Sigmoid colon (tissue), 6 donors: ENCODE measurements at regions not wholly inside any gene's neighbourhood (a gene's known extent, or its start where the extent isn't known, plus 50 kb on each side); places are given as distances from the start of the nearest gene placed in this dataset.

Experiments used
- DNase-seq: peaks from one replicate; pipeline ENCODE4 v3.0.0-alpha.2; 2019
- H3K27ac ChIP-seq, 4 donors: fragments of 200-600 bp; sonication (generic); one replicate each; pipeline ENCODE4 v1.5.1; 2016 to 2019; ENCODE audit warnings: mild to moderate bottlenecking in 1 of 4
- H3K27me3 ChIP-seq, 3 donors: fragments of 200-600 bp; sonication (generic); one replicate each; pipeline ENCODE4 v1.5.1; 2019; ENCODE audit warnings: mild to moderate bottlenecking in 1 of 3
- H3K36me3 ChIP-seq, 4 donors: fragments of 200-600 bp; sonication (generic); one replicate each; pipeline ENCODE4 v1.5.1; 2016 to 2019
- H3K4me1 ChIP-seq, 4 donors: fragments of 200-600 bp; sonication (generic); one replicate each; pipeline ENCODE4 v1.5.1; 2017 to 2019
- H3K4me3 ChIP-seq, 4 donors: fragments of 200-600 bp; sonication (generic); one replicate each; pipeline ENCODE4 v1.5.1; 2017 to 2019; ENCODE audit warnings: mild to moderate bottlenecking in 2 of 4, moderate library complexity in 1 of 4
- H3K9me3 ChIP-seq, 4 donors: fragments of 200-600 bp in 3 of 4; sonication (generic) in 3 of 4; one replicate each; pipeline versions ENCODE4 v1.5.1 to v1.6.1; 2013 to 2019
- CTCF ChIP-seq, 4 experiments: fragments of 450-650 bp in 3 of 4; fragments of 200-600 bp in 1 of 4; IDR thresholded peaks; one replicate each; pipeline ENCODE4 v1.5.1; 2016 to 2019; ENCODE audit warnings: antibody characterized with exemption in 4 of 4, mild to moderate bottlenecking in 3 of 4, moderate library complexity in 2 of 4
- EP300 ChIP-seq, 4 donors: sonication (generic); formaldehyde crosslinking; IDR thresholded peaks; one replicate each; pipeline ENCODE4 v1.6.1; 2017; ENCODE audit warnings: antibody characterized with exemption in 4 of 4
- POLR2A ChIP-seq, 2 donors: fragments of 450-650 bp; IDR thresholded peaks; one replicate each; pipeline ENCODE4 v1.6.1; 2016; ENCODE audit warnings: antibody characterized with exemption in 2 of 2, mild to moderate bottlenecking in 2 of 2, moderate library complexity in 2 of 2
- POLR2AphosphoS5 ChIP-seq, 4 donors: sonication (generic); formaldehyde crosslinking; IDR thresholded peaks; one replicate each; pipeline ENCODE4 v1.6.1; 2017; ENCODE audit warnings: antibody characterized with exemption in 4 of 4
- WGBS, 2 donors: extraction: QIAGEN DNeasy Blood & Tissue Kit; methylation state at CpG; one replicate each; pipeline ENCODE4 v1.1.7; 2013; 5-methylcytosine and 5-hydroxymethylcytosine counted together
- intact Hi-C: fragments of 100-400 bp; cut with DNase I; formaldehyde crosslinking; loops from one replicate; pipeline ENCODE4 v1.15.1; 2023
- donor health status: healthy with polysubstance abuse.
- donor health status: healthy.

GRCh38 chr2:239519921-239520585, 119.2 kb upstream of the HDAC4 start:
- no peak overlapping the region for H3K4me3 ChIP-seq
- H3K27me3 ChIP-seq: no peaks in the 10 kb centered on the region
- no peaks in the 10 kb centered on the region for H3K36me3 ChIP-seq
- intact Hi-C loops: no loop called here
- no peaks in the 10 kb centered on the region for H3K9me3 ChIP-seq
- TF ChIP-seq EP300 (IDR thresholded peaks at IDR 0.05): no peak
- no peak for TF ChIP-seq CTCF (IDR thresholded peaks at IDR 0.05)
- no peak for TF ChIP-seq POLR2A (IDR thresholded peaks at IDR 0.05)
- TF ChIP-seq POLR2AphosphoS5 (IDR thresholded peaks at IDR 0.05): no peak
- H3K27ac ChIP-seq: no peak overlapping the region
- DNase-seq: no peak
- WGBS, 2 donors: 84 to 92% methylated on average over 17 of the region's 17 CpGs
- H3K4me1 ChIP-seq: no peaks in the 10 kb centered on the region

GRCh38 chr2:239519089-239519920, 118.5 kb upstream of the HDAC4 start:
- DNase-seq: no peak
- no peaks in the 10 kb centered on the region for H3K9me3 ChIP-seq
- H3K27me3 ChIP-seq: no peaks in the 10 kb centered on the region
- WGBS, 2 donors: 71 to 81% methylated on average over 22 of the region's 22 CpGs
- TF ChIP-seq EP300 (IDR thresholded peaks at IDR 0.05) (no peak), POLR2A (IDR thresholded peaks at IDR 0.05) (no peak), CTCF (IDR thresholded peaks at IDR 0.05) (no peak), POLR2AphosphoS5 (IDR thresholded peaks at IDR 0.05) (no peak)
- intact Hi-C loops: no loop called here
- no peak overlapping the region for H3K27ac ChIP-seq
- H3K36me3 ChIP-seq: no peaks in the 10 kb centered on the region
- H3K4me3 ChIP-seq: no peak overlapping the region
- H3K4me1 ChIP-seq: no peaks in the 10 kb centered on the region

GRCh38 chr2:239518286-239519088, 117.7 kb upstream of the HDAC4 start:
- H3K9me3 ChIP-seq: no peaks in the 10 kb centered on the region
- H3K27ac ChIP-seq: no peak overlapping the region
- no peaks in the 10 kb centered on the region for H3K27me3 ChIP-seq
- WGBS, 2 donors: 85 to 90% methylated on average over 19 of the region's 19 CpGs
- H3K36me3 ChIP-seq: no peaks in the 10 kb centered on the region
- no peak overlapping the region for H3K4me3 ChIP-seq
- H3K4me1 ChIP-seq: no peaks in the 10 kb centered on the region
- intact Hi-C loops: no loop called here
- no peak for DNase-seq
- no peak for TF ChIP-seq EP300 (IDR thresholded peaks at IDR 0.05)
- no peak for TF ChIP-seq POLR2AphosphoS5 (IDR thresholded peaks at IDR 0.05)
- TF ChIP-seq POLR2A (IDR thresholded peaks at IDR 0.05): no peak
- no peak for TF ChIP-seq CTCF (IDR thresholded peaks at IDR 0.05)

GRCh38 chr2:239517686-239518085, 116.9 kb upstream of the HDAC4 start:
- Histone ChIP-seq H3K4me3 (no peak overlapping the region), H3K27me3 (no peaks in the 10 kb centered on the region), H3K9me3 (no peaks in the 10 kb centered on the region), H3K27ac (no peak overlapping the region), H3K36me3 (no peaks in the 10 kb centered on the region), H3K4me1 (no peaks in the 10 kb centered on the region)
- 93 to 95% methylated on average over 16 of the region's 16 CpGs for whole genome bisulfite sequencing, 2 donors
- intact Hi-C loops: no loop called here
- DNase-seq: no peak
- TF ChIP-seq POLR2A (IDR thresholded peaks at IDR 0.05): no peak
- no peak for TF ChIP-seq POLR2AphosphoS5 (IDR thresholded peaks at IDR 0.05)
- no peak for TF ChIP-seq CTCF (IDR thresholded peaks at IDR 0.05)
- TF ChIP-seq EP300 (IDR thresholded peaks at IDR 0.05): no peak
